Stimulated activated CD4-positive, alpha-beta T cell treated with anti-CD3 and anti-CD28 coated beads, Interleukin-4, amount 100 ng/mL, for 4 hours (primary cell): ENCODE measurements at regions not wholly inside any gene's neighbourhood (a gene's known extent, or its start where the extent isn't known, plus 50 kb on each side); places are given as distances from the start of the nearest gene placed in this dataset.

Experiments
- DNase-seq, 2 experiments: peaks; one replicate each; pipeline ENCODE4 v3.0.0-alpha.2; 2020

GRCh38 chr4:177574446-177574845 lies 132.2 kb upstream of the AGA start:
- DNase-seq = no peak

- DNase-seq = no peak
Measured at GRCh38 chr4:177579649-177580048, 137.4 kb upstream of the AGA start.

GRCh38 chr4:177582992-177583391 lies 140.8 kb upstream of the AGA start:
- DNase-seq = no peak

- no peak for DNase-seq
Measured at GRCh38 chr4:177587989-177588388, 145.8 kb upstream of the AGA start.

- DNase-seq = no peak
Measured at GRCh38 chr4:177595386-177595785, 153.1 kb upstream of the AGA start.

- peak in 1 of 2 experiments; percentile 23 for DNase-seq
Measured at GRCh38 chr4:177596035-177596434, 153.8 kb upstream of the AGA start.

- no peak for DNase-seq
Measured at GRCh38 chr4:177596991-177597390, 154.8 kb upstream of the AGA start.

- DNase-seq = no peak
Measured at GRCh38 chr4:177605252-177605651, 163.0 kb upstream of the AGA start.

- no peak for DNase-seq
Measured at GRCh38 chr4:177607111-177607573, 164.9 kb upstream of the AGA start.

GRCh38 chr4:177611974-177612664 lies 169.9 kb upstream of the AGA start:
- DNase-seq = no peak

GRCh38 chr4:177612684-177613083 lies 170.4 kb upstream of the AGA start:
- DNase-seq = no peak

GRCh38 chr4:177632481-177632880 lies 190.2 kb upstream of the AGA start:
- DNase-seq = no peak

- no peak for DNase-seq
Measured at GRCh38 chr4:177638871-177639270, 196.6 kb upstream of the AGA start.

GRCh38 chr4:177640864-177641263 lies 198.6 kb upstream of the AGA start:
- DNase-seq = no peak

- DNase-seq = no peak
Measured at GRCh38 chr4:177660223-177660622, 218.0 kb upstream of the AGA start.

GRCh38 chr4:177667687-177668086 lies 225.4 kb upstream of the AGA start:
- DNase-seq = no peak

GRCh38 chr4:177671387-177671786 lies 229.2 kb upstream of the AGA start:
- no peak for DNase-seq

GRCh38 chr4:177671845-177672244 lies 229.6 kb upstream of the AGA start:
- DNase-seq = no peak

- no peak for DNase-seq
Measured at GRCh38 chr4:177673985-177674489, 231.8 kb upstream of the AGA start.

- no peak for DNase-seq
Measured at GRCh38 chr4:177680308-177680707, 238.1 kb upstream of the AGA start.

GRCh38 chr4:177681902-177682301 lies 239.7 kb upstream of the AGA start:
- no peak for DNase-seq

GRCh38 chr4:177687117-177687516 lies 244.9 kb upstream of the AGA start:
- no peak for DNase-seq

- no peak for DNase-seq
Measured at GRCh38 chr4:177692907-177693306, 250.7 kb upstream of the AGA start.

- DNase-seq = no peak
Measured at GRCh38 chr4:177696438-177696966, 254.3 kb upstream of the AGA start.
